GM04503 (cell line): ENCODE measurements at regions not wholly inside any gene's neighbourhood (a gene's known extent, or its start where the extent isn't known, plus 50 kb on each side); places are given as distances from the start of the nearest gene placed in this dataset.
"Not testable (repeated sequence)": the region's sequence is repeated elsewhere in the genome, so short reads cannot be mapped to it uniquely, and the experiment has no call there.

Source experiments
- DNase-seq: peaks from one replicate; pipeline ENCODE4 v3.0.0-alpha.2; 2012; ENCODE audit warnings: low read depth

- no peak for DNase-seq
Observed at GRCh38 chr5:127133071-127133470, 59.8 kb upstream of the C5orf63 start.

GRCh38 chr5:127136908-127137307 is 63.6 kb upstream of the C5orf63 start:
- no peak for DNase-seq

GRCh38 chr5:127143722-127144121 is 70.4 kb upstream of the C5orf63 start:
- DNase-seq = no peak

- no peak for DNase-seq
Observed at GRCh38 chr5:127153031-127153430, 79.7 kb upstream of the C5orf63 start.

- DNase-seq = no peak
Observed at GRCh38 chr5:127153521-127153920, 80.2 kb upstream of the C5orf63 start.

- no peak for DNase-seq
Observed at GRCh38 chr5:127163750-127164149, 90.4 kb upstream of the C5orf63 start.

- no peak for DNase-seq
Observed at GRCh38 chr5:127170918-127171600, 97.8 kb upstream of the C5orf63 start.

GRCh38 chr5:127176769-127177168 is 103.5 kb upstream of the C5orf63 start:
- DNase-seq = no peak

- not testable (repeated sequence) for DNase-seq
Observed at GRCh38 chr5:127182631-127183030, 108.0 kb upstream of the MEGF10 start.

- no peak for DNase-seq
Observed at GRCh38 chr5:127183332-127183731, 107.3 kb upstream of the MEGF10 start.

GRCh38 chr5:127184851-127185250 is 105.7 kb upstream of the MEGF10 start:
- peak; percentile 8 for DNase-seq

- no peak for DNase-seq
Observed at GRCh38 chr5:127186657-127187056, 103.9 kb upstream of the MEGF10 start.

- no peak for DNase-seq
Observed at GRCh38 chr5:127187706-127188105, 102.9 kb upstream of the MEGF10 start.

GRCh38 chr5:127192150-127192549 is 98.4 kb upstream of the MEGF10 start:
- no peak for DNase-seq

- DNase-seq = no peak
Observed at GRCh38 chr5:127192836-127193338, 97.7 kb upstream of the MEGF10 start.

GRCh38 chr5:127196042-127196441 is 94.6 kb upstream of the MEGF10 start:
- DNase-seq = no peak

GRCh38 chr5:127197402-127198167 is 93.0 kb upstream of the MEGF10 start:
- DNase-seq = not testable (repeated sequence)

GRCh38 chr5:127202738-127203137 is 87.9 kb upstream of the MEGF10 start:
- not testable (repeated sequence) for DNase-seq

- peak; percentile 11 for DNase-seq
Observed at GRCh38 chr5:127203818-127204217, 86.8 kb upstream of the MEGF10 start.

- no peak for DNase-seq
Observed at GRCh38 chr5:127205147-127205546, 85.4 kb upstream of the MEGF10 start.

GRCh38 chr5:127206320-127207113 is 84.1 kb upstream of the MEGF10 start:
- DNase-seq = peak; percentile 37

- DNase-seq = no peak
Observed at GRCh38 chr5:127210042-127210441, 80.6 kb upstream of the MEGF10 start.

- no peak for DNase-seq
Observed at GRCh38 chr5:127213231-127213630, 77.4 kb upstream of the MEGF10 start.
